NT2/D1 (cell line): ENCODE measurements at regions not wholly inside any gene's neighbourhood (a gene's known extent, or its start where the extent isn't known, plus 50 kb on each side); places are given as distances from the start of the nearest gene placed in this dataset.
"Not testable (repeated sequence)": the region's sequence is repeated elsewhere in the genome, so short reads cannot be mapped to it uniquely, and the experiment has no call there.

Experiments used
- SUZ12 ChIP-seq: IDR thresholded peaks from 2 replicates; pipeline ENCODE4 v1.6.1; 2011; ENCODE audit not compliant: insufficient read length, insufficient read depth; ENCODE audit errors: extremely low read depth
- YY1 ChIP-seq: IDR thresholded peaks from 2 replicates; pipeline ENCODE4 v1.6.1; 2011; ENCODE audit not compliant: insufficient read length, insufficient read depth
- ZNF274 ChIP-seq: IDR thresholded peaks from 2 replicates; pipeline ENCODE4 v1.6.1; 2011; ENCODE audit warnings: mild to moderate bottlenecking, low read depth, low read length

DNA sequence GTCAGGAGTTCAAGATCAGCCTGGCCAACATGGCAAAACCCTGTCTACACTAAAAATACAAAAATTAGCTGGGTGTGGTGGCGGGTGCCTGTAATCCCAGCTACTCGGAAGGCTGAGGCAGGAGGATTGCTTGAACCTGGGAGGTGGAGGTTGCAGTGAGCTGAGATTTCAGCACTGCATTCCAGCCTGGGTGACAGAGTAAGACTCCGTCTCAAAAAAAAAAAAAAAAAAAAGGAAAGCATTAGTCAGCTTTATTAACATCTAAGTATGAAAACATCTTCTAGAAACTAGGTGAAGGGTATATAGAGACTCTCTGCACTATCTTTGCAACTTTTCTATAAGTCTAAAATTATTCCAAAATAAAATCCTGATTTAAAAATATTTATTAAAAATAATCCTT, 152.2 kb downstream of the BLID start:
- TF ChIP-seq YY1, SUZ12, ZNF274: not testable (repeated sequence)
